ENCODE measurements at regions not wholly inside any gene's neighbourhood (a gene's known extent, or its start where the extent isn't known, plus 50 kb on each side); places are given as distances from the start of the nearest gene placed in this dataset.

DNA sequence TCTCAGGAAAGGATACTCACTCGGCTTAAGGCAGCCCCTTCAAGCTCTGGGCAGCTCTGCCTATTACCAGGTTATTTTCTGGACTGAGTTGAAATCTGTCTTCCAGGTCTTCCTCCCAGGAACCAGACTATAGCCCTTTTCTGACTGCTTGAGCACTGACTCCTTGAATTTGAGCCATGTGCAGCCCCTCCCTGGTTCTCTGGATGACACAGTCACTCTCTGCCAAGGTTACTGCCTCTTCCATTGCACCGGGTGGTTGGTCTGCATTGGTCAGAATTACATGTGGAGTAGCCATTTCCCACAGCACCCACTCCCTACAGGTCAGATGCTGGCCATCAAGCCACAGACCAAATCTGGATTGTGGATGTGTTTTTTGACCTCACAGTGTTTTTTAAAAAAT is 81.9 kb downstream of the KLF4 start:
- Histone ChIP-seq H3K4me1 (ENCODE audit: control insufficient read depth in 1 of 2, insufficient read depth in 2 of 2, low read length in 2 of 2) (no peaks in the 10 kb centered on the region), H3K27me3 (ENCODE audit: control insufficient read depth in 2 of 2, insufficient read depth in 2 of 2, low read length in 2 of 2) (no peaks in the 10 kb centered on the region), H3K9ac (ENCODE audit: insufficient read depth, low read length, poor library complexity, severe bottlenecking) (no peak overlapping the region), H3K36me3 (replicated peaks in 1 of 2; ENCODE audit: control insufficient read depth in 1 of 2, insufficient read depth in 2 of 2, low read length in 2 of 2) (no peaks in the 10 kb centered on the region), H3K27ac (ENCODE audit: low read depth in 1 of 2, low read length in 2 of 2) (no peak overlapping the region), H3K4me2 (replicated peaks; ENCODE audit: extremely low read depth, low read length, poor library complexity, severe bottlenecking) (no peak overlapping the region), H3K79me2 (ENCODE audit: insufficient read depth, low read length) (no peaks in the 10 kb centered on the region), H3K9me3 (replicated peaks in 1 of 2; ENCODE audit: control insufficient read depth in 1 of 2, insufficient read depth in 1 of 2, low read length in 2 of 2) (no peaks in the 10 kb centered on the region), H2AFZ (ENCODE audit: insufficient read depth, low read depth, low read length, poor library complexity, severe bottlenecking) (no peak overlapping the region), H4K20me1 (ENCODE audit: insufficient read depth, low read length) (no peaks in the 10 kb centered on the region), H3K4me3 (replicated peaks in 1 of 3; ENCODE audit: low read depth in 2 of 3, low read length in 3 of 3) (no peak overlapping the region)
- Mint-ChIP-seq H3K4me3 (no peak overlapping the region), H3K36me3 (no peaks in the 10 kb centered on the region), H3K4me1 (no peaks in the 10 kb centered on the region), H3K27me3 (ENCODE audit: low read depth in 3 of 3) (peaks cover 0 to 10% (median 4%) of the 10 kb centered on the region in 3 donors), H3K9me3 (no peaks in the 10 kb centered on the region), H3K27ac (no peak overlapping the region)
- TF ChIP-seq, protein P1, sequence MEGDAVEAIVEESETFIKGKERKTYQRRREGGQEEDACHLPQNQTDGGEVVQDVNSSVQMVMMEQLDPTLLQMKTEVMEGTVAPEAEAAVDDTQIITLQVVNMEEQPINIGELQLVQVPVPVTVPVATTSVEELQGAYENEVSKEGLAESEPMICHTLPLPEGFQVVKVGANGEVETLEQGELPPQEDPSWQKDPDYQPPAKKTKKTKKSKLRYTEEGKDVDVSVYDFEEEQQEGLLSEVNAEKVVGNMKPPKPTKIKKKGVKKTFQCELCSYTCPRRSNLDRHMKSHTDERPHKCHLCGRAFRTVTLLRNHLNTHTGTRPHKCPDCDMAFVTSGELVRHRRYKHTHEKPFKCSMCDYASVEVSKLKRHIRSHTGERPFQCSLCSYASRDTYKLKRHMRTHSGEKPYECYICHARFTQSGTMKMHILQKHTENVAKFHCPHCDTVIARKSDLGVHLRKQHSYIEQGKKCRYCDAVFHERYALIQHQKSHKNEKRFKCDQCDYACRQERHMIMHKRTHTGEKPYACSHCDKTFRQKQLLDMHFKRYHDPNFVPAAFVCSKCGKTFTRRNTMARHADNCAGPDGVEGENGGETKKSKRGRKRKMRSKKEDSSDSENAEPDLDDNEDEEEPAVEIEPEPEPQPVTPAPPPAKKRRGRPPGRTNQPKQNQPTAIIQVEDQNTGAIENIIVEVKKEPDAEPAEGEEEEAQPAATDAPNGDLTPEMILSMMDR (IDR thresholded peaks at IDR 0.05) = no peak
- intact Hi-C loops (cut with micrococcal nuclease) = no loop called here
- WGBS (ENCODE audit: insufficient coverage) = no CpG with 5 or more reads among the region's 2 CpGs
- no peak for DNase-seq

DNA sequence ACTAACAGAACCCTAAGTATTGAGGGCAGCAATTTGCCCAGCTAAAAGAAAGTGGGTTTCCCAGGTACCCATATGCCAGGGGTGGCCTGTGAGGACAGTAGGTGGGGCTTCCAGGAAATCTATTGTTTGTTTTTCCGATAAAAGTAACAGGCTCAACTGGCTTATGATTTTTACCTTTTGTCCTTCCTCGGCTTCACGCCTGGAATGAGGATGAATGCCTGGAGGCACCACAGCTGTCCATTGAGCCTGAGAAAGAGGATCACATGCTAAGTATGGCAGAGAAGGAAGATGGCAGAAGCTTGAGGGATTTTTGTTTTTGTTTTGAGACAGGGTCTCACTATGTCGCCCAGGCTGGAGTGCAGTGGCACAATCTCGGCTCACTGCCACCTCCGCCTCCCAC is 84.1 kb downstream of the KLF4 start:
- H3K27ac Mint-ChIP-seq = no peak overlapping the region
- no peaks in the 10 kb centered on the region for H3K27me3 ChIP-seq (ENCODE audit: control insufficient read depth in 2 of 2, insufficient read depth in 2 of 2, low read length in 2 of 2)
- H3K4me1 ChIP-seq (ENCODE audit: control insufficient read depth in 1 of 2, insufficient read depth in 2 of 2, low read length in 2 of 2) = no peaks in the 10 kb centered on the region
- H3K4me3 Mint-ChIP-seq = no peak overlapping the region
- H3K36me3 ChIP-seq (replicated peaks in 1 of 2; ENCODE audit: control insufficient read depth in 1 of 2, insufficient read depth in 2 of 2, low read length in 2 of 2) = no peaks in the 10 kb centered on the region
- DNase-seq = no peak
- H3K4me1 Mint-ChIP-seq = no peaks in the 10 kb centered on the region
- H3K27ac ChIP-seq (ENCODE audit: low read depth in 1 of 2, low read length in 2 of 2) = no peak overlapping the region
- H3K36me3 Mint-ChIP-seq = no peaks in the 10 kb centered on the region
- H3K79me2 ChIP-seq (ENCODE audit: insufficient read depth, low read length) = no peaks in the 10 kb centered on the region
- no peak overlapping the region for H3K4me3 ChIP-seq (replicated peaks in 1 of 3; ENCODE audit: low read depth in 2 of 3, low read length in 3 of 3)
- no peak overlapping the region for H2AFZ ChIP-seq (ENCODE audit: insufficient read depth, low read depth, low read length, poor library complexity, severe bottlenecking)
- 100% methylated on average over 5 of the region's 6 CpGs for WGBS (ENCODE audit: insufficient coverage)
- H3K9me3 Mint-ChIP-seq = peaks cover 0 to 10% (median 0%) of the 10 kb centered on the region in 7 donors
- no peak overlapping the region for H3K4me2 ChIP-seq (replicated peaks; ENCODE audit: extremely low read depth, low read length, poor library complexity, severe bottlenecking)
- H3K27me3 Mint-ChIP-seq (ENCODE audit: low read depth in 3 of 3) = peaks cover 4% of the 10 kb centered on the region in 3 donors
- intact Hi-C loops (cut with micrococcal nuclease) = no loop called here
- H3K9ac ChIP-seq (ENCODE audit: insufficient read depth, low read length, poor library complexity, severe bottlenecking) = no peak overlapping the region
- H3K9me3 ChIP-seq (replicated peaks in 1 of 2; ENCODE audit: control insufficient read depth in 1 of 2, insufficient read depth in 1 of 2, low read length in 2 of 2) = no peaks in the 10 kb centered on the region
- TF ChIP-seq, protein P1 (IDR thresholded peaks at IDR 0.05) = no peak
- H4K20me1 ChIP-seq (ENCODE audit: insufficient read depth, low read length) = no peaks in the 10 kb centered on the region

Measured in CD14-positive monocyte (primary cell).